Inflammatory macrophage (primary cell): ENCODE measurements at regions not wholly inside any gene's neighbourhood (a gene's known extent, or its start where the extent isn't known, plus 50 kb on each side); places are given as distances from the start of the nearest gene placed in this dataset.
A peak's percentile ranks its signal among the peaks of the same experiment; 100 is the strongest.

Source experiments
- DNase-seq, 2 donors: peaks; one replicate each; pipeline ENCODE4 v3.0.0-alpha.2; 2020 to 2022

DNA sequence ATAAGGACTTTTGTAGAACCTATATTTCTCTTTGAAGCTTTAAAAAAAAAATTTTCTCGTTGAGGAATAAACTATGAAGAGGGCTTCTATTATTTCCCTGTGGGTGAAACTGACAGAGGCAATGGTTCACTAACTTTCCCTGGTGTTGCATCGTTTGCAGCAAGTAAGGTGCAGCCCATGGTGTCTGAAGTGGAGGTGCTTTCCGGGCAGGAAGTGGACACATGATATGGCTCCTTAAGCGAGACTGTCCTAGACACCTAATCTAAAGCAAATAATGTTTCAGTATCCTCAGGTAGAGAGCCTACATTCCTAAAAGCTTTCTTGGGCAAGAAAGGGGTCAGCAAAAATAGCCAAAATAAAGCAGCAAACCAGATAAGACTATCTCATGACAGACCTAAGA is 437.6 kb upstream of the ARGLU1 start:
- DNase-seq, result no peak

DNA sequence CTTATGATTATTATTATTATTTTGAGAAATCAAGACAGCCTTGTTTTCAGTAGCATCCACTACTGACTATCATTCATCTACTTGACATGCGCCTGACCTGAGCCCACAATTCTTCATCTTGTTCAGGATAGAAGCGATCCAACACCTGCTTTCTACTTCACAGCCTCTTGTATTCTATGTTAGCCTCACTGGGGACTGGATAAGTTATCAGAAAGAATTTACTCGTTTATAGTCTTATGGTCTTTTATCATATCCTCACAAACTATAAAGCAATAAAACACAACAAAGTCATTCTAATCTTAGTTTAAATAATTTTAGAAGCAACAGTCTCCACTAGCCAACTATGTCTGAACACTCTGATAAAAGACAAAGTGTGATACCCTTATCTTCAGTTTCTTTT is 436.0 kb upstream of the ARGLU1 start:
- DNase-seq, result no peak

GRCh38 chr13:106998664-106999063 is 430.7 kb upstream of the ARGLU1 start:
- DNase-seq, result no peak

GRCh38 chr13:106997696-106998095 is 429.8 kb upstream of the ARGLU1 start:
- no peak for DNase-seq

DNA sequence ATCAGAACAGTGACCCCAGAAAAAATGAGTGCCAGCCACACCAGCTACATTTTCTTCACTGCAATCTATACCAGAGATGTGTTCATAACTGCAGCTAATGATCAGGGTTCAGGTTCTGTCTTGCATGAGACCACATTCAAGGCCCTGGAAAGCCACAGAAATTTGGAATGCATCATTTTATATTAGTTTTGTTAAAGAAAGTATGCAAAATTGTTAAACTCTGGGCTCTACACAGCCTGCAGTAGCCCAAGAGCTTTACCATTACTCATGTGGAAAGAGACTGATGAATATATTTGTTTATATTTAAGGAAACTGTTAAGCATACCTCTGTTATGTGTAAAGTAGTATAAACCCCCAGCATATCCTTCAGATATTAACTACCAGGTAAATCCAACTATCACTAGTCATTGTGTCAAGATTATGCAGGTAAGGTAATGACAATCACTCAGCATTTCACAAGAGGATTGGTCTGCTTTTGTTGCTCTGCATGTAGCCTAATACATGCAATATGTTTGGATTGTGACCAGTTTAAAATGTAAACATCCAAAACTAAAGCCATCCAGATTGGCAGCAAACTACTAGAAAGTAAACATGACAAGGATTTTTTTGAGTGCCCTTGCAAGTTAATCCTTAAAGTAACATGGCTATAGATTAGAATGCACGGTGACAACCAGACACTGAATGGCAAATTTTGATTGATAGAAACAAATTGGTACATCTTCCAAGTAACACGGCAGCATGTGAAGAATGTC is 429.1 kb upstream of the ARGLU1 start:
- DNase-seq, result no peak

- DNase-seq, result no peak
Measured at GRCh38 chr13:106990594-106990993, 422.7 kb upstream of the ARGLU1 start.

DNA sequence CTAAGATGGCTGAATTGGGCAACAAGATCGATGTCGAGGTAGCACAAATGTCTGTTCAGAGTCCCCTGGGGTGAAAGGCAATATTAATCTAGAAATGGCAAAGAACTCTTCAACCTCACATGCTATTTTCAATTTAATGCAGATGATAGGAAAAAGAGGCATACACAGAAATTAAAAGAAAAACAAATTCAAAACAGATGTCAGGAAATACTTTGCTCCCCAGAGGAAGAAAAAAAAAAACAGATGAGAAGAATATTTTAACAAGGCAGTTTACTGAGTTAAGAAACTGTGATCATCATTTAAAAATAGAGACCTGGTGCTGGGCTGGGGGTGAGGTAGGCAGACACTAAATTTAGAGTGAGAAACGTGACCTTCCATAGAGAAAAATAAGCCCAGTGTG is 421.9 kb upstream of the ARGLU1 start:
- DNase-seq, result no peak

DNA sequence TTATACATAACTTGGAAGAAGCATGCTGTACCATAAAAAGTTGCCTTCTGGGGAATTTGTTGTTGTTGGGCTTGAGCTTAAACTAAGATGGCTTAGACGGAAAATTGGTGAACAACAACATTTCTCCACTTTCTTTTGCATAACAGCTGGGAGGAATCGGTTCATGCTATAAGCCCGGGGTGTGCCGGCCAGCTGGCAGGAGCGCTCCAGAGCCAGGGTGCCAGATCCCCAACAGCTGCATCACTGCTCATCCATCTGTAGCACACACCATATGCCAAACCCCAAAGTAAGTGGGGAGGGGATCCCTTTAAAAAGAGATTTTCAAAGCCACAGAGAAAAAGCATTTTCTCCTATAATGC is 419.5 kb upstream of the ARGLU1 start:
- no peak for DNase-seq

- no peak for DNase-seq
Measured at GRCh38 chr13:106986687-106987426, 418.9 kb upstream of the ARGLU1 start.

DNA sequence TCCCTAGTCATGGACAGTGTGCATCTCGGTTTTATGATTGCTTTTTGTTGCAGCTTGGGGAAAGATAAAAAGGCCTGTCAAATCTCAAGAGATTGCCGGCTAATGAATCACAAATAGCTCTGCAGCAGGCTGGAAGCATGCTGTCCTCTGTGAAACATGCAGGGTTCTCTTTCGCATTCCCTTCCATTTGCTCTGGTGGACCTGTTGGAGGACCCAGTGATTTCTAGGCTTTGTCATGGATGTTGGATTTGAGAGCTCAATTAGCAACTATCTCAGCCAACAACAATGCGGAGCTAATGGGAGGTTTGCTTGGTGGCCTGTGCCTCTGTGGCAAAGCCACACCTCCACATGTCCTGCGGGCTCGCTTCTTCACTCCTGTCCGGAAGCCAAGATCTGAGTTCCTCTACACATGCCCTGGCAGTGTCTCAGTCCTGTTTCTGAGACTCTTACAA is 418.1 kb upstream of the ARGLU1 start:
- DNase-seq, result no peak

DNA sequence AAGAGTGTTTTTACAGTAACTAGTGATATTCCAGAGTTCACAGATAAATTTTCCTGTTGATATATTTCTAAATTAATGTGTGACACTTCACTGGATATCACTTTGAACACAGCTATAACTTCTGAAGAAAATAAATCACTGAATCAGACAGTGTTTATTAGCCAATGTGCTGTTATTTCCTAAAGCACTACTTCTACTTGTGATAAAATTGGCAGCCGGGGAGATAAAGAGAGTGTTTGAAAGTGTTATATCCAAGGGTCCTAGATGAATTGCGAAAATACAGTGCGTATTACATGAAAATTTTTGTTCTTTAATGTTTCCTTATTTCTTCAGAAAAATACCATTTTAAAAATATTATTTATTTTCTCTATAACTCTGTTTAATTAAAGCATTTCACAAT is 417.5 kb upstream of the ARGLU1 start:
- DNase-seq, result no peak

DNA sequence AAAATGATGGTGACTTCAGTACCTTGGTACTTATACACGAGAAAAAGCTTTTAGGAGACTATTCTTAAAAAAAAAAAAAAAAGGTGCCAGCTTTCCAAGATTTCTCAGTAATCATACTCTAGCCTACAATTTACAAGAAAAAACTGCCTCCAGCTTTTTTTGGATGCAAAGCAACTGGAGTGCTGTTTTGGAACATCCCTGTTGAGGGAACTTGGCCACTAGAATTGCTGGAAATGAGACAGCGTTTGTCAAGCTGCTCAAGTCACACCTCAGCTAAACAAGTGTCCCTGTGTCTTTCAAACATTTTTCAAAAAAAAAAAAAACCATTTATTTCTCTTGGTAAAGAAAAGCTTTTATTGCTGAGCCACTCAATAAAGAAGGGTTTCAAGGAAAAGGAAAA is 413.1 kb upstream of the ARGLU1 start:
- no peak for DNase-seq

DNA sequence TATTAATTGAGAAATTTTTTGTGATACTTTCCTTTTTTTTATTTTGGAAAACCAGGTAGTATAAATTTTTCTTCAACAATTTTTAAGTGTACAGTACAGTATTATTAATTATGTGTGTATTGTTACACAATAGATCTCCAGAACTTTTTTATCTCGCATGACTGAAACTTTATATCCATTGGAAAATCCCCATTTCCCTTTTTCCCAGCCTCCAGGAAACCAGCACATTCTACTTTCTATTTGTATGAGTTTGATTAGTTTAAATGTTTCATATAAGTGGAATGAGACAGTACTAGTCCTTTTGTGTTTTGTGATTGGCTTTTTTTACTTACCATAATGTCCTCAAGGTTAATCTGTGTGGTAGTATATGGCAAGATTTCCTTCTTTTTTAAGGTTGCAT is 399.5 kb upstream of the ARGLU1 start:
- DNase-seq, result no peak

DNA sequence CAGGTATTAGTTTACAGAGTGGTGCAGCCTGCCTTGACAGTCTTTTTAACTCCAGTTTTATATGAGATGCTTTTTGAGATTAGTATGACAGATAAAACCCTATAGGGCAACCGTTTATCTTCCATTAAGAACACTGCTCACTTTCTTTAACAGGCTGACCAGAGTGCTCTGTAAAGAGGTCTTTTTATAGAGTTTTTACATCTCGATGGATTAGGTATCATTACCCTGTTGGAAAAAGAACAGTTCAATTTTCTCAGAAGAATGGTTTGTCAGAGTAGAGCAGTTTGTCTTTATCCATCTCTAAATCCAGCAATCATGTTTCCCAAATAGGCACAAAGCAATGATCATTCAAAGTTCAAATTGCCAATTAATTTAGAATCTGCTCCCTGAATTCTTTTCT is 395.2 kb upstream of the ARGLU1 start:
- DNase-seq, result no peak

DNA sequence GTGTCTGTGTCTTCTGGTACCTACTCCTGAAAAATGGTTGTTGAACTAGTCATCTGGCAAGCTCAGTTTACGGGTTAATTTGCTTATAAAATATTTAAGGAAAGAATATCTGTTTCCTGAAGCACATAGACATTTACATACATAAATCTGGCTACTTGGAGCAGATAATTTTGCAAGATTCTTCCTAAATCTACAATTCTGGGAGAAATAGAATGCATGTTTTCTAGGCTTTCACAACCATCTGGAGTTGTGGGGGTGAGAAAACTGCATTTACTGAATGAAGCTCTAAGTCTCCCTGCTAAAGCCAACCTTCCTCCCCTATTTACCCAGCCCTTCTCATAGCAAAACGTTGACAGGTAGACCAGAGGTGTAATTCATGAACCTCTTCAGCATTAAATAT is 393.7 kb upstream of the ARGLU1 start:
- DNase-seq, result no peak

- no peak for DNase-seq
Measured at GRCh38 chr13:106961216-106961615, 393.3 kb upstream of the ARGLU1 start.

GRCh38 chr13:106958621-106959048 is 390.7 kb upstream of the ARGLU1 start:
- DNase-seq, result no peak

DNA sequence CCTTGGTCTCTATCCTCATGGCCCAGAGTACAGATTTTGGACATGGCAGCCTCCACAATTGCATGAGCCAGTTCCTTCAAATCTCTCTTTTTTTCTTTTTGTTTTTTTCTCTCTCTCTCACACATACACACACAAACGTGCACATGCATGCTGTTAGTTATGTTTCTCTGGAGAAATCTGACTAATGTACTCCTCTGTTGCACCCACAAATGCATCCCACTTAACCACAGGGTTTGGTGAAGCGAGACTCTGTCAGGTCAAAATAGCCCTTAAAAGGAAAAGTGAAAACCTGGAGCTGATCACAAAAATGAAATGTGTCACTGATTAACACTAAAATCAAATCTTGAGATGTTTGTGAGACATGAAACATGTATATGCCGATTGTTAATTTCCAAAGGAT is 374.6 kb upstream of the ARGLU1 start:
- DNase-seq, result no peak

DNA sequence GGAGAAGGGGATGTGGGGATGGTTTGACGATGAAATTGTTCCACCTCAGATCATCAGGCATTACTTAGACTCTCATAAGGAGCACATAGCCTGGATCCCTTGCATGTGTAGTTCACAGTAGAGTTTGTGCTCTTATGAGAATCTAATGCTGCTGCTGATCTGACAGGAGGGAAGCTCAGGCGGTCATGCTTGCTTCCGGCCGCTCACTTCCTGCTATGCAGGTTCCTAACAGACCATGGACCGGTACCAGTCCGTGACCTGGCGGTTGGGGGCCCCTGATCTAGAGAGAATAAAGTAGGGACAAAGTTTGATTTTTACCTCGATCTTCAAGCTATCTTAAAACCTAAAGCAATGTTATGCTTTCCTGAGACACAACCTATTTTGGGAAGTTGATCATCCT is 373.8 kb upstream of the ARGLU1 start:
- DNase-seq, result no peak

DNA sequence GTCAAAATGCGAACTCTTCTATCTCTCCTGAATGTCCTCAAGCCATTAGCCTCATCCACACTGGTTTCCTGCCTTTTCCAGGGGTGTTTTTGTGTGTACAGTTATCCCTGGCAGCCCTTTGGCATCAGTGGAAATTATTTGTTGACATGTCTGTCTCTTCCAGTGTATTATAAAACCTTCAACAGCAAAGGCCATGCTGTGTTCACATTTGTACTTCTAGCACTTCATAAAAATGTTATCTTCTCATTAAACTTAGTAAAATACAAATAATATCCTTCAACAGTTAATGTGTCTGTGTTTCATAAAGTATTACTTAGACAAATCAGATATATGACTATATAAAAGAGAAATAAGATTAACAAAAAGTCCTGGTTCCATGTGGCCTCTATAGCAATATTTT is 359.5 kb upstream of the ARGLU1 start:
- DNase-seq, result no peak

- no peak for DNase-seq
Measured at GRCh38 chr13:106922384-106922783, 354.4 kb upstream of the ARGLU1 start.

DNA sequence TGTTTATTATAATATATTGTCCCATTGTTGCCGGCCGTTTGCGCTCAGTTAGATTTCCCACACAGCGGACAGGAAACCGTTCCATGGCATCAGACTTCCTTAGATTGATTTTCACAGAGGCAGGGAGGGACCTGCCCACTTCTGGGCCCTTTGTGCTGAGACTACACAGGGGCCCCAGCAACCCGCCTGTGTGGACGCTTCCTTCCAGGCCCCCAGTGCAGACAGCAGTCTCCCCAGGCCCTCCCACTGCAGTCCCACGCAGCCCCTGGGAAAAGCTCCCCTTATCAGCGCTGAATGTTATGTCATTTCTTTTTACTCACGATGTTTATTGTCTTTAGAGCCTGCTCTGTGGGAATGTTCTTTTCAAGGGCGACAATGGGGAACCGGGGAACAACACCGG is 351.7 kb upstream of the ARGLU1 start:
- no peak for DNase-seq

DNA sequence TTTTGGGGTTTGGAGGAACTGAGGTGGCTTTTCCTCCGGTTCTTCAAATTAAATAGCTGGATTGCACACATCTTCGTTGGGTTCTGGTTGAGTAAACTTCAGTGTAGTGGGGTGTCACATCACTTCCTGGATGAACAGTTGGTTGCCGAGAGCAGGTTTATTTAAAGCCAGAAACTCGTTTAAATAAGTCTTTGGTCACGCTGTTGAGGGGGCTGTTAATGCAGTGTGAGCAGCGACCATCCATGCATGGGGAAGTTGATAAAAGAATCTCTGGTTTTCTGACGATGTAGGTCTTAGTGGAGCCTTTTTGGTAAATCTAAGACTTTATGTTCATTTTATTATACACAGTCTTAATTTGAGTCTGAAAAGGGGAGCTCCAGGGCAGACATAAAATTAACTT is 351.2 kb upstream of the ARGLU1 start:
- peak; percentile 9 to 19 for DNase-seq

DNA sequence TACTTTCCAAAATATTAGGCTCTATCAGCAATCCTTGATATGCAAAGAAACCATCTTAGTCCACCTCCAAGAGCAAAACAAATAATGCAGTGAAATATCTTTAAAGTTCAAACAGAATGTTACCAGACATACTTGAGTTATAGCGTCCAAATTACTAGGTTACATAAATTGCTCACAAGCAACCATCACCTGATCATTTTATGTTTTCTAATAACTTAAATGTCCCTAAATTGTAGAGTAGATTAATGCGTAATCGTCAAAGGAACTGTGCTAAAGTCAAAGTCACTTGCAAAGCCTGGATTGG is 350.6 kb upstream of the ARGLU1 start:
- no peak for DNase-seq
